ENCODE measurements at regions not wholly inside any gene's neighbourhood (a gene's known extent, or its start where the extent isn't known, plus 50 kb on each side); places are given as distances from the start of the nearest gene placed in this dataset.

DNA sequence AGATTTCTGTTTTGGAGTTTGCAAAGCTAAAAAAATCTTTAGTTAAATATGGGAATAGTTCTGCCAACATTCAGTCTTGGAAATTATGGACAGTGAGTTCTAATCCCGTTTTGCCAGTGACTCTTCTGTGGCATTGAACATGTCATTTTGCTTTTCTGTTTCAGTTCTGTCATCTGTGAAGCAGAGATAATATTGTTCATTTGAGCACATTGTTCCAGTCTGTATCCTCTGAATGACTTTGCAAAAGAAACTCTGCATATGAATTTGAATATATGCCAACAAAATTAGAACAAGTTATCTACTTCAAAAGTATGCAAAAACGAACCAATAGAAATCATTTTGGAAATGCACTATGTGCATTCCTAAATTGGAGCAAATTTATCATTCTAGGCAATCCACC, 746.0 kb upstream of the POT1 start:
- TF ChIP-seq, protein P1, sequence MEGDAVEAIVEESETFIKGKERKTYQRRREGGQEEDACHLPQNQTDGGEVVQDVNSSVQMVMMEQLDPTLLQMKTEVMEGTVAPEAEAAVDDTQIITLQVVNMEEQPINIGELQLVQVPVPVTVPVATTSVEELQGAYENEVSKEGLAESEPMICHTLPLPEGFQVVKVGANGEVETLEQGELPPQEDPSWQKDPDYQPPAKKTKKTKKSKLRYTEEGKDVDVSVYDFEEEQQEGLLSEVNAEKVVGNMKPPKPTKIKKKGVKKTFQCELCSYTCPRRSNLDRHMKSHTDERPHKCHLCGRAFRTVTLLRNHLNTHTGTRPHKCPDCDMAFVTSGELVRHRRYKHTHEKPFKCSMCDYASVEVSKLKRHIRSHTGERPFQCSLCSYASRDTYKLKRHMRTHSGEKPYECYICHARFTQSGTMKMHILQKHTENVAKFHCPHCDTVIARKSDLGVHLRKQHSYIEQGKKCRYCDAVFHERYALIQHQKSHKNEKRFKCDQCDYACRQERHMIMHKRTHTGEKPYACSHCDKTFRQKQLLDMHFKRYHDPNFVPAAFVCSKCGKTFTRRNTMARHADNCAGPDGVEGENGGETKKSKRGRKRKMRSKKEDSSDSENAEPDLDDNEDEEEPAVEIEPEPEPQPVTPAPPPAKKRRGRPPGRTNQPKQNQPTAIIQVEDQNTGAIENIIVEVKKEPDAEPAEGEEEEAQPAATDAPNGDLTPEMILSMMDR (IDR thresholded peaks at IDR 0.05) = no peak
- TF ChIP-seq ZFX (IDR thresholded peaks at IDR 0.05; ENCODE audit: borderline replicate concordance) = no peak
